ENCODE measurements at regions not wholly inside any gene's neighbourhood (a gene's known extent, or its start where the extent isn't known, plus 50 kb on each side); places are given as distances from the start of the nearest gene placed in this dataset.

GRCh38 chr2:23271230-23271629 lies 113.7 kb upstream of the KLHL29 start:
- in situ Hi-C loops (cut with MboI; ENCODE audit: low pct_unique_long_range_greater_than_20kb, low sequenced_read_pairs) = no loop called here
- no peak for DNase-seq

DNA sequence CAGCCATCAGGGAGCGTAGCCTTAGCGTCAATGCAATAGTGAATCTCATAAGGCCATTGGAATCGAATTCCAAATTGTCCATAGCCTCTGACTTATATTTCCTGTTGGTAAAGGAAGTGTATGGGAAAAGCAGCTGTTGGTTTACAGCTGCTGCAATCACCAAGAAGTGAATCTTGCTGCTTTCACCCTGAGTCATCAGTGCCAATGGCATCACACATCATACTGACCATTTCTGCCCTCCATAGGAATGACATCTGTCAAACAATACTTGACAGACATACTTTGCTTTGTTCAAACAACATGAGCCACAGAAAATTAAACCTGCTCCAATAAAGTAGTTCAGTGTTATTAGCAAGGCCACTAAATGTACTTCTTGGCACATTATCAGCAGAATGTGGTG lies 111.2 kb upstream of the KLHL29 start:
- in situ Hi-C loops (cut with MboI; ENCODE audit: low pct_unique_long_range_greater_than_20kb, low sequenced_read_pairs) = no loop called here
- no peak for DNase-seq

DNA sequence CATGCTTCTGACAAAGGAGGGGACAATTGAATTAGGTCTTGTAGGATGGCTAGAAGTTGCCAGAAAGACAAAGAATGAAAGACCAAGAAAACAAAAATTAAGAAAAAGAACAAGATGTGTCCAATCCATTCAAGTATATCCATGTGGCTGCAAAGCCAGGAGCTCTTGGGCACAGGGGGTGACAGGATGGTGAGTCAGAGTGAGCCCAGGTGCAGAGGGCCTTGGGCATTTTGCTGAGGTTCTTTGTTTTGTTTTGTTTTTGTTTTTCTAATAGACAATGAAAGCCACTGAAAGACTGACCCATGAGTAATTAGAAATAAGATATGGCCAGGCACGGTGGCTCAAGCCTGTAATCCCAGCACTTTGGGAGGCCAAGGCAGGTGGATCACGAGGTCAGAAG lies 104.6 kb upstream of the KLHL29 start:
- DNase-seq = no peak
- in situ Hi-C loops (cut with MboI; ENCODE audit: low pct_unique_long_range_greater_than_20kb, low sequenced_read_pairs) = no loop called here

DNA sequence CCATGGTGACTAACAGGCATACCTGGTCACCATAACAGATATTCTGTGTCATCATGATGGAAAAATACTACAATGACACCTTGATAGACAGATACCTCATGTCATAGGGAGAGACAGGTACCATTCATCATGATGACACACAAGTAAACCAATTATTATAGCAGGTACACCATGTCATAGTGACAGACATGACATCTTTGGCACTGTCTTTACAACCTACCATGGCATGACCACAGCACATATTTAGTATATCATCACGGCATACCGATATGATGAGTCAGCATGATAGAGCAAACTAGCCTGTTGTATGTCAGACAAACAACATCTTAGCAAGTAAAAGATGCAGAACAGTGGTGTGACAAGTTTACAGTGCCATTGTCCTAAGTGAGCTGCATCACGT lies 101.3 kb upstream of the KLHL29 start:
- DNase-seq = no peak
- in situ Hi-C loops (cut with MboI; ENCODE audit: low pct_unique_long_range_greater_than_20kb, low sequenced_read_pairs) = no loop called here

DNA sequence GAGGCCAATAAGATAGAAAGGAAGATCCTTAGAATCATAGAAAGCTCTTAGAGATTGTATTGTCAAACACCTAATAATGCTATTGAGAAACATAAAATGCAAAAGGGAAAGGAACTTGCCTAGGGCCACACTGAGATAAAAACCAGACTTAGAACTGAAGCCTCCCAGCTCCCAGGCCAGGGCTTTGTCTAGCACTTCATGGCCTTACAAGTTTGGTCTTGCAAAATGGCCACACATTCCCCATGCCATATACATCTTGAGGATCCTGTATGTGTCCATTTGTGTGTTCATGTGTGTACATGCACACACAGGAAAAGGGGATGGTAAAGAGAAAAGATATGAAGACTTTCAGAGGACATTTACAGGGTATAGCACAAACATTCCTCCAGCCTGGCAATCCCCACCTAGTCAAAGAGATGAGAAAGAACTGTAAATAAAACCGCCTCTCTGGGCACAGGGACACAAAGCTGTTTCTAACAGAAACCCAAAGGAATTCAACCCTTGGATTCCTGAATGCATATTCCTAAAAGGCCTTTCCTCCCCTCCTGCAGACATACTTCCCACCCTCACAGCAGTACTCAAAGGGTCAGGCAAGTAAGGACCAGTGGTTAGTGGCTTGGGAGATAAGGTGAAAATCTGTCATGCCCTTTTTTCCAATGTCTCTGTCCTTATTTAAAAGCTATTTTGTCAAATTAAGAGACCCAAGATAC lies 99.7 kb upstream of the KLHL29 start:
- in situ Hi-C loops (cut with MboI; ENCODE audit: low pct_unique_long_range_greater_than_20kb, low sequenced_read_pairs) = no loop called here
- no peak for DNase-seq

GRCh38 chr2:23286031-23286757 lies 98.8 kb upstream of the KLHL29 start:
- DNase-seq = no peak
- in situ Hi-C loops (cut with MboI; ENCODE audit: low pct_unique_long_range_greater_than_20kb, low sequenced_read_pairs) = no loop called here

- no peak for DNase-seq
- in situ Hi-C loops (cut with MboI; ENCODE audit: low pct_unique_long_range_greater_than_20kb, low sequenced_read_pairs) = no loop called here
Observed at GRCh38 chr2:23286758-23287704, 97.9 kb upstream of the KLHL29 start.

DNA sequence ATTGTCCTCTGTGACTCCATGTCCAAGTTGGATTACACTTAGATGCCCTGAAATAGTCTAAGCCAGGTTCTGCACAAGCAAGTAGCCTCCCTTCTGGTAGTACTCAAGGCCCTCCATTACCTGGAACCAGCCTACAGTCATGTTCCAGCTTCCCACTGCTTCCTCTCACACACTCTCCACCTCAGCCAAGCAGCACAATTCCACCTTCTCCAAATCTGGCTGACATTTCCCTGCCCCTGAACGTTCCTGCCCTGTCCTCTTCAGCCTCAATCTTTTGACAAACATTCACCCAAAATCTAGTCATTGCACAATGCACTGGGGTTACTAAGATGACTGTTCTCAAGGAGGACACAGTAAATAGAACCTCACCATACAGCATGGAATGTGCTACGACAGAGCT lies 95.3 kb upstream of the KLHL29 start:
- no peak for DNase-seq
- in situ Hi-C loops (cut with MboI; ENCODE audit: low pct_unique_long_range_greater_than_20kb, low sequenced_read_pairs) = no loop called here

DNA sequence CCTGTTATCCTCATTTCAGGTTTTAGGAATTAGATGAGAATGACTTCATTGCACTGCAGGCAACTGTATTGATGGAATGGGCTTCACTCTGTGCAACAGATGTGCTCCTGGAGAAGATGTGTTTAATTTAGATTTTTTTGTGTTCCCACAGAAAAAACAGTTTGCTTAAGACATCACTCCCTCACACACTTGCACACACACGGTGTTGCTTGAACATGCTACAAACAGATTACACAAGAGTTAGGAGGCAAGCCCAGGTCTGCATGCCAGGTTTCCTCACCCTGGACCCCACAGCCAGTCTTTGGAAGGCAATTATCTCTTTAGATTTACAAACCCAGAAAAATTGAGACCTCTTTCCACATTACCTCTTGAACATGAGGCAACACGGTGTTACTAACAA lies 93.7 kb upstream of the KLHL29 start:
- no peak for DNase-seq
- in situ Hi-C loops (cut with MboI; ENCODE audit: low pct_unique_long_range_greater_than_20kb, low sequenced_read_pairs) = no loop called here

- DNase-seq = no peak
- in situ Hi-C loops (cut with MboI; ENCODE audit: low pct_unique_long_range_greater_than_20kb, low sequenced_read_pairs) = no loop called here
Observed at GRCh38 chr2:23292024-23292423, 93.0 kb upstream of the KLHL29 start.

GRCh38 chr2:23293063-23293462 lies 91.9 kb upstream of the KLHL29 start:
- in situ Hi-C loops (cut with MboI; ENCODE audit: low pct_unique_long_range_greater_than_20kb, low sequenced_read_pairs) = no loop called here
- no peak for DNase-seq

DNA sequence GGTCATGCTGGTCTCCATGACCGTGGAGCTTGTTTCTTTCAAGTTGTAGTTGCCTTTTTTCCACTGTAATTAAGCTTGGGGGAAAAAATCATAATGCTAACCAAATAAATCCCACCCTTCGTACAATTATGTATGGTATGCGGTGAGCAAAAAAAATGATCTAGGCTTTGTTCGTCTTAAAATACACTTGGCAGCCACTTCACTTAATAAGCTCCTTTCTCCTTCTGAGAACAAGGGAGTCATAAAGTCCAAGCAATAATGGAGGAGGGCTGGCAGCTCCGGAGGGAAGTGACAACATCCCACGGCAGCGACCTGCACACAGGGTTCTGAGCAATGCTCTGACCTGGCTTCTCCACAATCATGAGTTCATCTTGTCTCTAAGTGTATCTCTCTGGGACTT lies 91.2 kb upstream of the KLHL29 start:
- DNase-seq = no peak
- in situ Hi-C loops (cut with MboI; ENCODE audit: low pct_unique_long_range_greater_than_20kb, low sequenced_read_pairs) = no loop called here

- in situ Hi-C loops (cut with MboI; ENCODE audit: low pct_unique_long_range_greater_than_20kb, low sequenced_read_pairs) = no loop called here
- no peak for DNase-seq
Observed at GRCh38 chr2:23294238-23294637, 90.7 kb upstream of the KLHL29 start.

- no peak for DNase-seq
- in situ Hi-C loops (cut with MboI; ENCODE audit: low pct_unique_long_range_greater_than_20kb, low sequenced_read_pairs) = no loop called here
Observed at GRCh38 chr2:23296691-23297090, 88.3 kb upstream of the KLHL29 start.

DNA sequence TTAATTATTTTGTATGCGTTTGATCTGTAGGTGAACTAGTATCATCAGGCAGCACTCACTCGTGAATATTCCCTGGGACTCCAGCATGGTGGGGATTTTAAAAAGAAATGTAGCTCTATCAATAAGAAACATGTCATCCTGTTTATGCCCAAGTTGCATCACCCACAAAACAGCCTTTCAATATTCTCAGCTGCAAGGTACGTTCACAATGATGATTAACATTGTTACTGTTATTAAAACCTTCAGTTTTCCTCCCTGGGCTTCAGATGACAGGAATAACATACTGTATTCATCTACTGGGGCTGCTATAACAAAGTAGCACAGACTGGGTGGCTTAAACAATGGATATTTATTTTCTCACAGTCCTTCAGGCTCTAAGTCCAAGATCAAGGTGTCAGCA lies 87.9 kb upstream of the KLHL29 start:
- in situ Hi-C loops (cut with MboI; ENCODE audit: low pct_unique_long_range_greater_than_20kb, low sequenced_read_pairs) = no loop called here
- no peak for DNase-seq

GRCh38 chr2:23298551-23298950 lies 86.4 kb upstream of the KLHL29 start:
- in situ Hi-C loops (cut with MboI; ENCODE audit: low pct_unique_long_range_greater_than_20kb, low sequenced_read_pairs) = no loop called here
- DNase-seq = no peak

DNA sequence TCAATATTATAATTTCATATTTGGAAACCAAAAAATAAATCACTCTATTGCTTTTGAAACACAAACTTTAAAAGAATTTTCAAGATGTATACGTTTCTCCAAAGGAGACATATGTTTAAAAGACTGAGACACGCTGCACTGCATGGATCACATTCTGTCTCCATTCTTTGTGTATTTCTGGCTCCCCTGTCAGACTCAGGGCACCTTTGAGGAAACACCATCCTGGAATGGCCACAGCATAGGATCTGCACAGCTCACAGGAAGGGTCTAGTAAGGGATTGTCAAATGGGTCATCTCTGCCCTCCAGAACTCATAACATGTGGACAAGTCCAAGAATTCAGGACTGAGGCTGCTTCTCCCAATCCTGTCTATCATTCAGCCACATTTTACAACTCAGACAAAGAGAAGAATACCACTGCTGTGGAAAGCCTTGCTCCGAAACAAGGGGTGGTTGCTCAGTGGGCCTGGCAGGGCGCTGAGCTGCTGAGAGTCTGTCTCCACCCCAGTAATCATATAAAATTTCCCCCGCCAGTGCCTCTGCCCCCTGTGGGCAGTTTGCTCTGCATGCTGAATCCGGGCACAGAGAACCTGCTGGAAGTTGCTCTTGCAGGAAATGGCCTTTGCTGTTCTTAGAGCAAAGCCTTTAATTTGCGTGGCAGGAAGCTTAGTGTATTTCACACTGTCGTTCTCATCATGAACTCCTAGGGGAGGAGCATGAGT lies 85.3 kb upstream of the KLHL29 start:
- in situ Hi-C loops (cut with MboI; ENCODE audit: low pct_unique_long_range_greater_than_20kb, low sequenced_read_pairs) = no loop called here
- no peak for DNase-seq

- DNase-seq = no peak
- in situ Hi-C loops (cut with MboI; ENCODE audit: low pct_unique_long_range_greater_than_20kb, low sequenced_read_pairs) = no loop called here
Observed at GRCh38 chr2:23301136-23301535, 83.8 kb upstream of the KLHL29 start.

GRCh38 chr2:23302591-23302990 lies 82.4 kb upstream of the KLHL29 start:
- in situ Hi-C loops (cut with MboI; ENCODE audit: low pct_unique_long_range_greater_than_20kb, low sequenced_read_pairs) = no loop called here
- DNase-seq = no peak
